ENCODE measurements at regions not wholly inside any gene's neighbourhood (a gene's known extent, or its start where the extent isn't known, plus 50 kb on each side); places are given as distances from the start of the nearest gene placed in this dataset.

- TF ChIP-seq POLR2AphosphoS5 (IDR thresholded peaks at IDR 0.05; ENCODE audit: insufficient read depth in 1 of 2, low read depth in 1 of 2) (no peak), POLR2A (IDR thresholded peaks at IDR 0.05) (no peak), CTCF (IDR thresholded peaks at IDR 0.05) (no peak)
These were observed 178.3 kb downstream of the TRIB2 start for GRCh38 chr2:12895017-12895416.

Measured in vagina (tissue), 2 donors.